DOHH2 (cell line): ENCODE measurements at regions not wholly inside any gene's neighbourhood (a gene's known extent, or its start where the extent isn't known, plus 50 kb on each side); places are given as distances from the start of the nearest gene placed in this dataset.

ENCODE experiments used
- H3F3A ChIP-seq: fragments of 200-600 bp; sonication (generic), shearing (Covaris generic); 2 replicates; pipeline ENCODE4 v1.6.0; 2016; ENCODE audit warnings: antibody characterized with exemption, mild to moderate bottlenecking; ENCODE audit not compliant: control insufficient read depth, insufficient read depth
- H3K27ac ChIP-seq: fragments of 200-600 bp; sonication (generic); 2 replicates; pipeline ENCODE4 v1.5.1; 2014; ENCODE audit warnings: low read depth, mild to moderate bottlenecking, low read length, moderate library complexity
- H3K27me3 ChIP-seq: fragments of 200-600 bp; sonication (generic); 2 replicates; pipeline ENCODE4 v1.6.1; 2014; ENCODE audit warnings: mild to moderate bottlenecking, low read length, mixed read lengths; ENCODE audit not compliant: control insufficient read depth
- H3K36me3 ChIP-seq: fragments of 200-600 bp; sonication (generic); 2 replicates; pipeline ENCODE4 v1.6.1; 2014; ENCODE audit warnings: mild to moderate bottlenecking, low read length, moderate library complexity, mixed read lengths; ENCODE audit not compliant: control insufficient read depth
- H3K4me1 ChIP-seq: fragments of 200-600 bp; sonication (generic); 2 replicates; pipeline ENCODE4 v1.6.1; 2014; ENCODE audit warnings: mild to moderate bottlenecking, low read length, mixed read lengths; ENCODE audit not compliant: control insufficient read depth
- H3K4me2 ChIP-seq: fragments of 200-600 bp; sonication (generic); 2 replicates; pipeline ENCODE4 v1.6.0; 2014; ENCODE audit warnings: mild to moderate bottlenecking, low read length, moderate library complexity
- H3K4me3 ChIP-seq: fragments of 200-600 bp; sonication (generic); 2 replicates; pipeline ENCODE4 v1.5.1; 2014; ENCODE audit warnings: mild to moderate bottlenecking, low read length, mixed read lengths
- H3K79me2 ChIP-seq: fragments of 200-600 bp; sonication (generic); 2 replicates; pipeline ENCODE4 v1.6.1; 2014; ENCODE audit warnings: mild to moderate bottlenecking, low read length, mixed read lengths; ENCODE audit not compliant: control insufficient read depth
- H3K9me2 ChIP-seq: fragments of 200-600 bp; sonication (generic); replicated peaks from 2 replicates; pipeline ENCODE4 v1.6.1; 2014; ENCODE audit warnings: mild to moderate bottlenecking, low read length, mixed read lengths; ENCODE audit not compliant: control insufficient read depth
- H3K9me3 ChIP-seq: fragments of 200-600 bp; sonication (generic); 2 replicates; pipeline ENCODE4 v1.6.1; 2014; ENCODE audit warnings: antibody characterized with exemption, low read length, mixed read lengths; ENCODE audit not compliant: control insufficient read depth, insufficient read depth
- H4K20me1 ChIP-seq: fragments of 200-600 bp; sonication (generic); 2 replicates; pipeline ENCODE4 v1.6.0; 2014; ENCODE audit warnings: low read depth, mild to moderate bottlenecking, antibody characterized with exemption, low read length, moderate library complexity; ENCODE audit not compliant: control insufficient read depth, insufficient read depth
- EZH2phosphoT487 ChIP-seq: fragments of 200-600 bp; sonication (generic); IDR thresholded peaks from 2 replicates; pipeline ENCODE4 v1.6.1; 2017; ENCODE audit warnings: borderline replicate concordance, mild to moderate bottlenecking, antibody characterized with exemption, low read length, moderate library complexity, mixed read lengths
- TF ChIP-seq, protein P1 (sequence below): fragments of 200-600 bp; sonication (generic); IDR thresholded peaks from one replicate; pipeline ENCODE4 v1.5.1; 2014; ENCODE audit warnings: antibody characterized with exemption, mild to moderate bottlenecking, low read depth, low read length; ENCODE audit not compliant: poor library complexity, severe bottlenecking

DNA sequence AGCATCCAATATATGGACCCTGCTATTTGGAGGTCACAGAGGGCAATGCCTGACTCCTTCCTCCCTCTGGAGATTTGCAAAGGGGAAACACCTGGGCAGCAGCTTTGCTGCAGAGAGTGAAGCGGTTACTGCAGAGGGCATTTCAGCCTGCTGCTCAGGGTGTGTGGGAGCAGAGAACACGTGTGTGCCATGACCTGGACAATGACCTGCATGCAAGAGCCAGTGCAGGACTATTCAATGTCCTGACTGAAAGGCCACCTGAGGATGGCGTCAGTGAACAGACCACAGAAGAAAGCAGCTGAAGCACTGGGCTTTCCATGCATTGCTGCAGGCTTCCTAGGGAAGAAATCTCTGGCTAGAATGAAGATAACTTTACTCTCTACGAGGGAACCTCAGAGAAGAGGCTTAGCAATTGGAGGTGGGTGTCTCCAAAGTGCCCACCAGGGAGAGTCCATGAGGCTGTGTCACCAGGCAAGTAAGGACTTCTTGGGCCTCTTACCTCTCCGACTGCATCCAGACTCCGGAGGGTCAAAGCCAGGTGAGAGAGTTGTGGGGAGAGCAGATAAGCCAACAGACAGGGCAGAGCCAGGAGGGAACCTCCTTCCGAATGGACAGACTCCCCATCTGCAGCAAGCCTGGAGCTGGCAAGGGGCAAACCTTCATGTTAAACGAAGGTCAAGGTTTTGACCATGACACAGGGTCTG, 52.9 kb upstream of the PMEPA1 start:
- Histone ChIP-seq H3K36me3 (no peaks in the 10 kb centered on the region), H3K9me3 (peaks cover 6% of the 10 kb centered on the region; the same call in 1 of the 2 replicates), H3K4me3 (no peak overlapping the region), H4K20me1 (no peaks in the 10 kb centered on the region), H3K27me3 (peaks cover 31% of the 10 kb centered on the region), H3K9me2 (no peaks in the 10 kb centered on the region), H3K4me1 (no peaks in the 10 kb centered on the region), H3K79me2 (no peaks in the 10 kb centered on the region), H3K4me2 (no peak overlapping the region), H3F3A (no peaks in the 10 kb centered on the region), H3K27ac (no peak overlapping the region)
- TF ChIP-seq EZH2phosphoT487, result no peak
- TF ChIP-seq, protein P1, sequence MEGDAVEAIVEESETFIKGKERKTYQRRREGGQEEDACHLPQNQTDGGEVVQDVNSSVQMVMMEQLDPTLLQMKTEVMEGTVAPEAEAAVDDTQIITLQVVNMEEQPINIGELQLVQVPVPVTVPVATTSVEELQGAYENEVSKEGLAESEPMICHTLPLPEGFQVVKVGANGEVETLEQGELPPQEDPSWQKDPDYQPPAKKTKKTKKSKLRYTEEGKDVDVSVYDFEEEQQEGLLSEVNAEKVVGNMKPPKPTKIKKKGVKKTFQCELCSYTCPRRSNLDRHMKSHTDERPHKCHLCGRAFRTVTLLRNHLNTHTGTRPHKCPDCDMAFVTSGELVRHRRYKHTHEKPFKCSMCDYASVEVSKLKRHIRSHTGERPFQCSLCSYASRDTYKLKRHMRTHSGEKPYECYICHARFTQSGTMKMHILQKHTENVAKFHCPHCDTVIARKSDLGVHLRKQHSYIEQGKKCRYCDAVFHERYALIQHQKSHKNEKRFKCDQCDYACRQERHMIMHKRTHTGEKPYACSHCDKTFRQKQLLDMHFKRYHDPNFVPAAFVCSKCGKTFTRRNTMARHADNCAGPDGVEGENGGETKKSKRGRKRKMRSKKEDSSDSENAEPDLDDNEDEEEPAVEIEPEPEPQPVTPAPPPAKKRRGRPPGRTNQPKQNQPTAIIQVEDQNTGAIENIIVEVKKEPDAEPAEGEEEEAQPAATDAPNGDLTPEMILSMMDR, result no peak

DNA sequence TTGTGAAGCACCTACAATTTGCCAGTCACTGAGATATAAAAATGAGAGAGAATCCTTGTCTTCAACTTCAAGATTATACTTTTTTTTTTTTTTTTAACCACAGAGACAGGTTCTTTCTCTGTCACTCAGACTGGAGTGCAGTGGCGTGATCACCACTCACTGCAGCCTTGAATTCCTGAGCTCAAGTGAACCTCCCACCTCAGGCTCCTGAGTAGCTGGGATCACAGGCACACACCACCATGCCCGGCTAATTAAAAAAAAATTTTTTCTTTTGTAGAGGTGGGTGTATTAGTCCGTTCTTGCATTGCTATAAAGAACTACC, 51.6 kb upstream of the PMEPA1 start:
- H3K4me2 ChIP-seq, result no peak overlapping the region
- no peaks in the 10 kb centered on the region for H3K9me2 ChIP-seq
- no peak overlapping the region for H3K27ac ChIP-seq
- no peak for TF ChIP-seq EZH2phosphoT487
- TF ChIP-seq, protein P1, result no peak
- H3K36me3 ChIP-seq, result no peaks in the 10 kb centered on the region
- no peak overlapping the region for H3K4me3 ChIP-seq
- peaks cover 6% of the 10 kb centered on the region; the same call in 1 of the 2 replicates for H3K9me3 ChIP-seq
- H3K27me3 ChIP-seq, result peaks cover 34% of the 10 kb centered on the region
- no peaks in the 10 kb centered on the region for H3F3A ChIP-seq
- no peaks in the 10 kb centered on the region for H3K79me2 ChIP-seq
- H3K4me1 ChIP-seq, result no peaks in the 10 kb centered on the region
- no peaks in the 10 kb centered on the region for H4K20me1 ChIP-seq

DNA sequence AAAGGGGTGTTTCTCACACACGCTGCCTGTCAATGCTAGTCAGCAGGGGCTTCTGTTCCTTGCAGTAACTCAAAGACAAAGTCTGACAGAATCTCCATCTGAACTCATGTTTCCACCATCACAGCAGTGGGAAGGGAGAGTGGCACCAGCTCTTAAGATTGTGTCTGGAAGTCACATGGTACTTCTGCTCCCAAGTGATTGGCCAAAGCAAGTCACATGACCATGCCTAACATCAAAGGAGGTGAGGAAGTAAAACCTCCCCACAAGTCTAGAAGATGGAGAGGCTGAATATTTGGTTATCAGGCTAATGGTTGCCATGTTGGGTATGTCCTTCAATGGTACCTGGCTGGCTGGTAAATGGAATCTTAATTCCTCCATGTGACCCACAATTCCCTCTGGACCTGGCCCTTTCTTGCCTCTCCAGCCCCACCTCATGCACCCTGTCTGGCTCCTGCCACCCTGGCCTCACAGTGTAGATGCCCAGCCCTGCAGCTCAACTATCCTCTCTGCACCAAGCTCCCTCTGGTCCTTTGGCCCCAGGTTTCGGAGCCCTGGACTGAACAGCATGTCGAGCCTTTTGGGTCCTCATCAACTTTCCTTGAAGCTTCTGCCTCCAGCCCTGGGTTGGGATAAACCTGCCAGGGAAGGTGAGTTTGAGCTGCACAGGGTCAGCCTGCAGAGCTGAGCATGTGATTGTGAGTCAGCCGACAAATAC, 51.0 kb upstream of the PMEPA1 start:
- H3K36me3 ChIP-seq, result no peaks in the 10 kb centered on the region
- no peaks in the 10 kb centered on the region for H4K20me1 ChIP-seq
- no peaks in the 10 kb centered on the region for H3F3A ChIP-seq
- H3K27me3 ChIP-seq, result peaks cover 32% of the 10 kb centered on the region
- H3K4me3 ChIP-seq, result no peak overlapping the region
- H3K27ac ChIP-seq, result no peak overlapping the region
- H3K4me2 ChIP-seq, result no peak overlapping the region
- peaks cover 6% of the 10 kb centered on the region; the same call in 1 of the 2 replicates for H3K9me3 ChIP-seq
- no peaks in the 10 kb centered on the region for H3K79me2 ChIP-seq
- TF ChIP-seq EZH2phosphoT487, result no peak
- H3K9me2 ChIP-seq, result no peaks in the 10 kb centered on the region
- no peaks in the 10 kb centered on the region for H3K4me1 ChIP-seq

DNA sequence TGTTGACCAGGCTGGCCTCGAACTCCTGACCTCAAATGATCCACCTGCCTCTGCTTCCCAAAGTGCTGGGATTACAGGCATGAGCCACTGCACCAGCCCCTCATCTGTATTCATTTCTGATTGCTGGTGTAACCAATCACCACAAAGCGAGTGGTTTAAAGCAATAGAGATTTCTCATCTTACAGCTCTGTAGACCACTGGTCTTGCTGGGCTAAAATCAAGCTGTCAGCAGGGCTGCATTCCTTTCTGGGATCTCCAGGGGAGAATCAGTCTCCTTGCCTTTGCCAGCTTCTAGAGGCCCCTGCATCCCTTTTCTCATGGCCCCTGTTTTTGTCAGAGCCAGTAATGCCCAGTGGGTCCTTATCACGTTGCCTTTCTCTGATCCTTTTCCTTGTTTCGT, 49.9 kb upstream of the PMEPA1 start:
- H3K9me3 ChIP-seq, result peaks cover 6% of the 10 kb centered on the region; the same call in 1 of the 2 replicates
- H3K79me2 ChIP-seq, result no peaks in the 10 kb centered on the region
- H3K9me2 ChIP-seq, result no peaks in the 10 kb centered on the region
- TF ChIP-seq EZH2phosphoT487, result no peak
- TF ChIP-seq, protein P1, result no peak
- H3K36me3 ChIP-seq, result no peaks in the 10 kb centered on the region
- H3K4me2 ChIP-seq, result no peak overlapping the region
- no peak overlapping the region for H3K4me3 ChIP-seq
- peaks cover 39% of the 10 kb centered on the region for H3K27me3 ChIP-seq
- no peak overlapping the region for H3K27ac ChIP-seq
- H3K4me1 ChIP-seq, result no peaks in the 10 kb centered on the region
- no peaks in the 10 kb centered on the region for H4K20me1 ChIP-seq
- H3F3A ChIP-seq, result no peaks in the 10 kb centered on the region
